AG08396 (cell line): ENCODE measurements at regions not wholly inside any gene's neighbourhood (a gene's known extent, or its start where the extent isn't known, plus 50 kb on each side); places are given as distances from the start of the nearest gene placed in this dataset.

Experiments
- DNase-seq: peaks from one replicate; pipeline ENCODE4 v3.0.0; 2012; ENCODE audit warnings: low spot score, mixed read lengths

GRCh38 chr20:62545901-62546525 lies 70.2 kb upstream of the GATA5 start:
- no peak for DNase-seq

GRCh38 chr20:62546606-62547005 lies 70.8 kb upstream of the GATA5 start:
- no peak for DNase-seq

DNA sequence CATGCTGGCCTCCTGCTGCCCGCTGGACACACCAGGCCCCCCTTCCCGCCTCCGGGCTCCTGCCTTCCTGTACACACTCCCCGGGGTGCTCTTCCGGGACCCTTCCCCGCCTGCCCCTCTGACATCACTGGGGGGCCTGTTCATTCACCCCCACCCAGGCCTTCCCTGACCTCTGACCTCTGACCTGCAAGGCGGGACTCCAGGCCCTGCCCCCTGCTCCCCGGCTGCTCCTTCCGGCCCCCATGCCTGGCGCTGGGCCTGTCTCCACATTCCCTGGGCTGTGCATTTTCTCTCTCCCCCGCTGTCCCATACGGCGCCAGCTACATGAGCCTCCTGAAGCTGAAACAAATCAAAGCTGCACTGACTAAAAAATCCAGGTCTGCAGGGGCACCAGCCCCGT lies 71.6 kb upstream of the GATA5 start:
- DNase-seq: no peak

DNA sequence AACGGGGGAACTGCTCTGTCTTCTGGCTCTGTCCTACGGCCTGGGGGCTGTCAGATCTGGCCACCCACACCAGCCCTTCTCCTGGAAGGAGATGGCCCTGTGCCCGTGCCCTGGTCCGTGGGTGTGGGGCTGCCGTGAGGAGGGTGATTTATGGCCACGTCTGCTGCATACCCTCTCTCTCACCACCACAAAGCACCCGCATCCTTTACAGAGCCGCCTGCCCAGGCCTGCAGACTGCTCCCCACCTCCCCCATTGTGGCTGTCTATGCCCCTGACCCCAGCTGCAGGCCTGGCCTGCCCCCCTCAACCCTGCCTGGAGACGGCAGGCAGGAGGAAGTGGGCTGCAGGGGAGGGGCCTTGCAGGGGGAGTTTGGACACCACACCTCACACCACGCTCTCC lies 72.7 kb upstream of the GATA5 start:
- no peak for DNase-seq

DNA sequence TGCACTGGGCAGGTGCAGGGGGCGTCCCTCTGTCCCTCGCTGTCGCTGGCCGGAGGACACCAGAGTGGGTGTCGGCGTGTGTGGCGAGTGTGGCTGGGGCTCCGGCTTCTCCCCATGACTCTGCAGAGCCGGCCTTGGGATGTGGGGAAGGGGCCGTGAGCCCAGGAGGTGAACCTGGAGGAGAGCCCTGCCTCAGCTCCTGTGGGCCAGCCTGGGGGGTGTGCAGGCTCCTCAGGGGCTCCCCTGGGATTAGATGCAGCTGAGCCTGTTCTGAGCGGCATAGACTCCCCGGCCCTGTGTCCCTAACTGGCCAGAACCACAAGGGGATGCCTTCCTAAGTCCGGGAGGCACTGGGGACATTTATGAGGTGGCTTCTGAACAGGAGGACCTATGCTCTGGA lies 73.2 kb upstream of the GATA5 start:
- no peak for DNase-seq

DNA sequence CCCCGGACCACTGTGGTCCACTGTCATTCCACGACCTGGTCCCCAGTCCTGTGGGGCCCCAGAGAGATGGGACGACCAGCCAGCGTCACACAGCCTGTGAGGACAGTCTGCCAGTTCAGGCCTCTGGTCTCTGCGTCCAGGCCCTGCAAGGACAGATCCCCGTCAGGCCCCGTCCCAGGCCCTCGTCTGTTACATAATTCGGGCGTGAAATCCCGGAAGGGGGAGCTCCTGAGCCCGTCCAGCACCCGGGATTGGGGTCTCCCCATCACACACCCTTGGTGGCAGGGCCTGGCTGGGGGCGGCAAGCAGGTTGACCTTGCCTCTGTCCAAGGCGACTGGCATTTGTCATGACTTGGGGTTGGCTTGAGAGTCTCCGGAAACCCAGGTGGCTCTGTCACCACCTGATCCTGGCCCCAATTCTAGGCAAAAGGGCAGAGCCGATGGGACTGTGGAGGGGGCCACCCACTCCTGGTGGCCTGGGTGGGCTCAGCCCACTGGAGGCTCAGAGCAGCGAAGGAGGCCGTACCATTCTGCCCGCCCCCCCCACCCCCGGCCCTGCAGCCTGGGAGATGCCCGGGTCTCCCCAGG lies 73.8 kb upstream of the GATA5 start:
- DNase-seq: no peak

DNA sequence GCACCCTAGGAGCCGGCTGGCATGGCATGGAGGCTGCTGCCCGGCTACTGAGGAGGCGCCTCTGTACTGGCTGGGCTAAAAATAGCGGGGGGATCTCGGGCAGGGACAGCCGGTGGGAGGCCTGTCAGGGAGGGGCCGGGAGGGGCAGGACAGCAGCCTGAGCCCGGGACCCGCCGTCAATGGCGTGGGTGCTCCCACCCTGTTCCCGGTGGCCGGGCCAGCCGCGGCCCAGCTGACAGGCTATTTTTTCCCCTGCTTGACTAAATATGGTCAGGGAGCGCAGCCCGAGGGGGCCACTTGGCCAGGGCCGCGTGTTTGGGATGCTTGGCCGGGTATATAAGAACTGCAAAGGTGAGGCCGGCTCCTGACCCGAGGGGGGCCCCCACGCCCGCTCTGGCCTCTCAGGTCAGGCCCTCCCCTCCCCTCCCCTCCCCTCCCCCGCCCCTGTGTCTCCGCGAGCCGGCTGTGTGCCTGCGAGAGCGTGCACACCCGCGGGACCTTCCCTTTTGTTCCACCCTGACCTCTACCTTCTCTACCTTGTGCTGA lies 74.4 kb upstream of the GATA5 start:
- no peak for DNase-seq

- no peak for DNase-seq
These were observed 75.9 kb upstream of the GATA5 start for GRCh38 chr20:62551407-62552323.

- no peak for DNase-seq
These were observed 76.8 kb upstream of the GATA5 start for GRCh38 chr20:62552613-62553012.

- no peak for DNase-seq
These were observed 77.5 kb upstream of the GATA5 start for GRCh38 chr20:62553136-62553837.

DNA sequence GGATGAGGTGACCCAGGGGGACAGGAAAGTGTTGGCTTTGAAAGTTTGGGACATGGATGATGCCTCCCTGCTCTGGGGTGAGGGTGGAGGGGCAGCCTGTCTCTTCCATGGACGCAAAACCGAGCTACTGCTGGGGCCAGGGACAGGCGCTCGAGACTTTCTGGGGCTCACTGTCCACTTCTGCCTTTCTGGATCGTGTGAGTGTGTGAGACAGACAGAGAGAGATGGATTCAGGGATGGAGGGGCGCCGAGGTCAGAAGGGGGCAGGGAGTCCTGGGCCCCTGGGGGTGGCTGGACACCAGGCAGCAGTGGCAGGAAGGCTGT lies 78.0 kb upstream of the GATA5 start:
- no peak for DNase-seq

GRCh38 chr20:62554214-62554897 lies 78.6 kb upstream of the GATA5 start:
- DNase-seq: no peak

- DNase-seq: no peak
These were observed 79.3 kb upstream of the GATA5 start for GRCh38 chr20:62554898-62555641.

- DNase-seq: no peak
These were observed 80.0 kb upstream of the GATA5 start for GRCh38 chr20:62555642-62556420.

DNA sequence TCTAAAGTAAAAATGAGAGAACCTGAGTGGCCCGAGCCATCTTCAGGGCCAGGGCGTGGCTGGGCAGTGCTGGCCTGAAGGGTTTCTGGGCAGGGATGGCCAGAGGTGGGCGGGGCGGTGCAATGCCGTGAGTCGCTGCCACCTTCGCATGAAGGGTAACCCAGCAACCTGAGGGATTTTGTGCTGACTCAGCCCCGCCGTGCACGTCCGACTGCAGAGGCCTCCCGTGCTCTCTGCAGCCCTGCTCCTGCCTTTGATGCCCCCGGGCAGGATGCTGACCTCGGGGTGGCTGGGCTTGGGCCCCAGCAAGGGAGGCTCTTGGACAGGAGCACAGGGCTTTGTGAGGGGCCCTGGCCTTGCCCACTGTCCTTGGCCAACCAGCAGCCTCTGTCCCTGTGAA lies 81.7 kb upstream of the GATA5 start:
- no peak for DNase-seq

- no peak for DNase-seq
These were observed 82.2 kb upstream of the GATA5 start for GRCh38 chr20:62557999-62558408.

DNA sequence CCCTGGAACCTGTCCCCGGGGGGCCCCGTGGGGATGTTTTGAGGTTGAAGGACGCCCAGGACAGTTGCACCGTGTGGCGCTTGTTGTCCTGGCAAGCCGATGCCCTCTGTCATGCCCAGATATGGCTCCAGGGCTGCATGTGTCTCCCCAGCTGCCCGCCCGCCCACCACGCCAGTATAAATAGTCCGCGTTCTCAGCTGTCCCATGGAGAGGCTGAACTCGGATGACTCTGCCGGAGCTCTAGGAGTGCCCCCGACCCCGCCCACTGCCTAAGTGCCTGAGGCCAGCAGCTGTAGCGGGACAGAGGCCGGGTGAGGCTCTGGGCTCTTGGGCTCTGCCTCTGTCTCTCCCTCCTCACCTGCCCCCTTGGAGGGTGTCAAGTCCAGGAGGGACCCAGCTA lies 83.0 kb upstream of the GATA5 start:
- no peak for DNase-seq

GRCh38 chr20:62560162-62560561 lies 82.1 kb upstream of the SLCO4A1 start:
- DNase-seq: no peak

- DNase-seq: no peak
These were observed 81.1 kb upstream of the SLCO4A1 start for GRCh38 chr20:62561182-62561581.

DNA sequence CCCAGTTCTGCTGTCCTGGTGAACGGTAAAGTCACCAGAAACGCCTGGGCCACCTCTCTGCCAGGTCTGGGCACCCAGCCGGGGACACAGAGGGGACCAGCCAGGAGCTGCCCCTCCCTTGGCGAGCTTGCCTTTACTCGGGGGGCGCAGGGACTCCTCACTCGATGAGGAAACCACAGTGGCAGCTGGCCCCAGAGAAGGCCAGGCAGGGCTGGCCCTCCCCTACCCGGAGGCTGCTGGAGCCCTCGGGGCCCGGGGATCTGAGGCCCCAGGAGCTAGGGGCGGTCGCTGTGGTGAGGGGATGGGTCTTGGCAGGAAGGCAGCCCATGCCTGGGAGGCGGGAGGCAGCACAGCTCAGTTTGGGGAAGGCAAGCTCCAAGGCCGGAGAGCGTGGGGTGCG lies 80.4 kb upstream of the SLCO4A1 start:
- DNase-seq: no peak
